ENCODE measurements at regions not wholly inside any gene's neighbourhood (a gene's known extent, or its start where the extent isn't known, plus 50 kb on each side); places are given as distances from the start of the nearest gene placed in this dataset.
"Not testable (repeated sequence)": the region's sequence is repeated elsewhere in the genome, so short reads cannot be mapped to it uniquely, and the experiment has no call there.

DNA sequence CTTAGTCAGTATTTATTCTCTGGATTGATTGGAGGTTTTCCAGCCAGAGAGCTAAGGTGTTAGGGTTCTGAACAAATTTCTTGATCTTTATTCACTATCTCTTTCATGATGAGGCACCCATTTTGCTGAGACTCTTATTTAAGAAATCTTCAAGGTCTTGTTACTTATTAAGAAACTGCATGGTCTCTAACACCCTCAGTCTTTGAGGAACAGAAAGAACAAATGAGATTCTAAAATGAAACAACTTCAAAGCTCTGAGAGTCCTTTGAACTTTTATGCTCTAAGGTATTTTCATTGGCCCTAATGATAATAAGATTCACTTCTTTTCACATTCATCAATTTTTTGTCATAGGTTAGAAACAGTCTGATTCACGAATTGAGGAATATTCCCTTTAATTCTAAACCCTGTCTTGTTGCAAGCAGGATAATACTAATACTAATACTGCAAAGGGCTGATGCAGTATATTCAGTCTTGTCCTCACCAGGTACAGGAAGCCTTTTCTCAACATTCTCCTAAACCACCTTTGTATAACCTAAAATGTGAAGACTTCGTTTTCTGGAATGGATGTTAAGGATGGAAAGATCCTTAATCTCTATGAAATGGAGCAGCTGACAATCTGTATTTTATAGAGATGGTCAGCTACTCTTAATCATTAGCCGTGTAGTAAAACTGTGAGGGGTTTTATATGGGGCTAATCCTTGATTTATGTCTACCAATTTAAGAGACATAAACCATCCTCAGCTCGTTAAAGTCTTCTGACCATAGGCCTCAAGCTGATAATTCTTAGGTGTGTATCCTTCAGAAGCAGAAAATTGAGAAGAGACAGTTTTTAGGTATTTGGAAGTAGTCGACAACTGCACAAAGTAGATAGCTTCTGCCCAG lies 198.3 kb downstream of the OTOL1 start:
- DNase-seq, result no peak

DNA sequence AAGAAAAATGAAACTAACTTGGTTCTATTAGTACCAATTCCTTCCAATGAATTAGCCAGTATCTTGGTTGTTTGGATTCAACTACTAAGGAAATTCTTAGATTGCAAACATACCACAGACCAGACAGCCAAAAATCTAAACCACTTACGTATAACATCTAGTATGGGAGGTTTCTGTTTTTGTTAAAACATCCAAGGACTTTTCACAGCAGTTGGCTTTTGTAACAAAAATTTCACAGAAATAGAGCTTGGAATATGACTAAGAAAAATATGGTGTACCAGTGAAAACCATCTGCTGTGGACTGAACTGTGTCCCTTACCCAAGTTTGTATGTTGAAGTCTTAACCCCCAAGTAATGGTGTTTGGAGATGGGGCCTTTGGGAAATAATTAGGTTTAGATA lies 199.2 kb downstream of the OTOL1 start:
- no peak for DNase-seq

DNA sequence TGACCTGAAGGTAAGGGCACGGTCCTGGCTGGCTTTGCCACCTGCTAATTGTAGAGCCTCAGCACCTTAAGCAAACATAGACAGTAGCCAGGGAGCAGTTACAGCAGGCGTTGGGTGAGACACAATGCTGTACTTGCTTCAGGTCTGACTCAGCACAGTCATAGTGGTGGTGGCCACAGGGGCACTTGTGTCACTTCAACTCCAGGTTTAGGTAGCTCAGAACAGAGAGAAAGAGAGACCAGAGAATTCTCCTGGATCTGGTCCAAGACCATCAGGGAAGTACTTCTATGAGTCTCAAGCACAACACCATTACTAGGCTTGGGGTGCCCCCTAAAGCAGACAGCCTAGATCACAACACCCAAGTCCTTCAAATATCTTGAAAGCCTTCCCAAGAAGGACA lies 204.4 kb downstream of the OTOL1 start:
- no peak for DNase-seq

DNA sequence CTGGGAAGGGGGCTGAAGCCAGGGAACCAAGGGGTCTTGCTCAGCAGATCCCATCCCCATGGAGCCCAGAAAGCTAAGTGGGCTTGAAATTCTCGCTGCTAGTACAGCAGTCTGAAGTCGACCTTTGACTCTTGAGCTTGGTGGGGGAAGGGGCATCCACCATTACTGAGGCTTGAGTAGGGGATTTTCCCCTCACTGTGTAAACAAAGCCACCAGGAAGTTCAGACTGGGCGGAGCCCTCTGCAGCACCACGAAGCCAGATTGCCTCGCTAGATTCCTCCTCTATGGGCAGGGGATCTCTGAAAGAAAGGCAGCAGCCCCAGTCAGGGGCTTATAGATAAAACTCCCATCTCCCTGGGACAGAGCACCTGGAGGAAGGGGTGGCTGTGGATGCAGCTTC lies 210.6 kb downstream of the OTOL1 start:
- DNase-seq, result not testable (repeated sequence)

DNA sequence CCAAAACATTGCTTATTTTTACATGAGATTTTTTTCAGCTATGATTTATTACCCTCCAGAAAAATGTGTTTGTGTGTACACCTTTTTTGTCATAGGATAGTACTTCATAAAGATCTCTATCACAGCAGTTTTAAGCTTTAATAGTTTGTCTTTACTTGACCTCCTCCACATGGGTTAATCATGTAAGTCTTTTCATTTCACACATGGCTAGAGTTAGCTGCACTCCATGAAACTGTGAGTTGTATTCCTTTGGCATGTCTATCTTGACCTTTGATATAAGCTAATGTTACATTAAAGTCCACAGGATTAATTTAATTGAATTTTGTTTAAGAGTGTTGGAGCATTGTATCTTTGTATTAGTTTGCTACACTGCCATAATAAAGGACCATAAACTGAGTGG lies 217.1 kb downstream of the OTOL1 start:
- no peak for DNase-seq

DNA sequence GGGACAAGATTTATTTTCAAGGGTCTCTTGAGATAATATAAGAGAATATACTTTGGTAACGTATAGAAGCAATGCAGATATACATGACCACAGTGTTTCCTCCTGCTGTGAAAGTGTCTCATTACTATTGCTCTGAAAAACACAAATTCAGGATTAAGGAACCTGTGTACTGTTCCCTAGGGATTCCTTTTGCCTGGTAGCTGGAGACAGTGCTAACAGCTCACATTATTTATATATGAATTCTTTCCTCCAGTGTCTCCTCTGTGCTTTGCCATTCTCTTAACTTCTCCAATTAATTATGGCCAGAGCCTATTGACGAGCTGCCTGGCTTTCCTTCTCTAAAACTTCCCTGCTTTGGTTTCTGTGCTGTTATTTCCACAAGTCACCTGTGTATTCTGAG lies 235.4 kb downstream of the OTOL1 start:
- no peak for DNase-seq

DNA sequence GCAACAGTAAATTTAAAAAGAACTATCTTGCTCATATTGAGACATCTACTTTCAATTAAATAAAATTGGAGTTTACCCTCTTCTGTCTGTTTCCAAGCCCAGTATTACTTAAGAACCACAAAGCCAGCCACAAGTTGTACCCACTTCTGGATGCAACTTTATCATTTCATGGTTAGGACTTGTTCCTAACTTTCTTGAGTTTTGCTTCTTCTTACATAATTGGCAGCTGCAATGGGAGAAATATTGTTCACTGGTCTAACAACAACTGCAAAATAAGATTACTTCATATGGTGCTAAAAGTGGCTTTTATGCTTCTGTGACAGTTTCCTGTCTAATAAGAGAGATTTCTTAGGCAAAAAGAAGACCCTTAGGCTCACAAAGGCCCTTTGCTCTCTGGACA lies 240.6 kb downstream of the OTOL1 start:
- DNase-seq, result no peak

DNA sequence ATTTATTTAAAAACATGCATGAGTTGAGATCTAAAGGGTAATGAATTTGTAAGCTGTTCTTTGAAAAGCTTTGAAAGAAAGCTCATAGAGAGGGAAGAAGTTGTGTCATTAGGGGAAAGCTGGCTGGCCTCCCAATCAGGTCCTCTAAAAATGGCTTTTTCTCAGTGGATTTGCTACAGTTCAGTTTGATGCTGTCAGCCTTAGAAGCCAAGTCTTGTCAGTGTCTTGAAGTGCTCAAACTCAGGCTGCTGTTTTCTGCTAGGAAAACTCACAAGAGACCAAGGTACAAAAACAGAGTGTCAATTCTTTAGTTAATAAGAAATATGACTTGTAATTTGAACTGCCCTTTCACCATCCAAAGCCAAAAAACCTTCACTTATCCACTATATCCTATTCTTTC lies 243.8 kb downstream of the OTOL1 start:
- DNase-seq, result no peak

DNA sequence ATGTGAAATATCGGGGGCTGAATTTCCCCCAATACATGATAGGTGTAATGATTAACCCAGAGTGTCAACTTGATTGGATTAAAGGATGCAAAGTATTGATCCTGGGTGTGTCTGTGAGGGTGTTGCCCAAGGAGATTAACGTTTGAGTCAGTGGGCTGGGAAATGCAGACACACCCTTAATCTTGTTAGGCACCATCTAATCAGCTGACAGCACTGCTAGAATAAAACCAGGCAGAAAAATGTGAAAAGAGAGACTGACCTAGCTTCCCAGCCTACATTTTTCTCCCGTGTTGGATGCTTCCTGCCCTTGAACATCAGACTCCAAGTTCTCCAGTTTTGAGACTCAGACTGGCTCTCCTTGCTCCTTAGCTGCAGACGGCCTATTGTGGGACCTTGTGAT lies 247.8 kb downstream of the OTOL1 start:
- no peak for DNase-seq

DNA sequence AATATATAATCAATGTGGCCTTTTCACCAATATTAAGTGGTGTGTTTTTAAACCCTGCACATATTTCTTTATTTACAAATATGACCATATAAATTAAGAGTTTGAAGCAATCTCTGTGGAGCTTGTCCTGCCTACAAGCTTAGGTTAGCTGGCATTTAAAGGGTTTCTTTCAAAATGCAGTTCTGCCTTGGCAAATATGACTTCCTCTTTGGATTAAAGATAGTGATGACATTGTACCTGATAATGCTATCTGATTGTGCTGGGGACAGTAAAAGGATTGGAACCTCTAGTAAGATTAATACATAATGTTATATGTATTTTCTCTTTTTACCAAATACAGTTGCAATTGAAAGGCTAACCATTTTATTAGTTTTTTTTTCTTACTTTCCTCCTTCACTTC lies 249.1 kb downstream of the OTOL1 start:
- DNase-seq, result no peak

DNA sequence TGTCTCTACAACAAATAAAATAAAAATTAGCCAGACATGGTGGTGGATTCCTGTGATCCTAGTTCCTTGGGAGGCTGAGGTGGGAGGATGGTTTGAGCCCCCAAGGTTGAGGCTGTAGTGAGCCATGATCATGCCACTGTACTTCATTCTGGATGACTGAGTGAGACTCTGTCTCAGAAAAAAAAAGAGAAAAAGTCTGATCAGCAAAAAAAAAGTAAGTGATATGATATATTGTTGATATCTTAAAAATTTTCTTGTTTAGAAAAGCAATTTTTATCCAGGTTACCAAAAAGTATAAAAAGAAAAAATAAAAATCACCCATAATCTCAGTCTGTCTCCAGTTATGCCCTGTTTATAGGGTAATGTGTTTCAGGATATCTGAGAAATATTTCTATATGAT lies 251.4 kb downstream of the OTOL1 start:
- no peak for DNase-seq

DNA sequence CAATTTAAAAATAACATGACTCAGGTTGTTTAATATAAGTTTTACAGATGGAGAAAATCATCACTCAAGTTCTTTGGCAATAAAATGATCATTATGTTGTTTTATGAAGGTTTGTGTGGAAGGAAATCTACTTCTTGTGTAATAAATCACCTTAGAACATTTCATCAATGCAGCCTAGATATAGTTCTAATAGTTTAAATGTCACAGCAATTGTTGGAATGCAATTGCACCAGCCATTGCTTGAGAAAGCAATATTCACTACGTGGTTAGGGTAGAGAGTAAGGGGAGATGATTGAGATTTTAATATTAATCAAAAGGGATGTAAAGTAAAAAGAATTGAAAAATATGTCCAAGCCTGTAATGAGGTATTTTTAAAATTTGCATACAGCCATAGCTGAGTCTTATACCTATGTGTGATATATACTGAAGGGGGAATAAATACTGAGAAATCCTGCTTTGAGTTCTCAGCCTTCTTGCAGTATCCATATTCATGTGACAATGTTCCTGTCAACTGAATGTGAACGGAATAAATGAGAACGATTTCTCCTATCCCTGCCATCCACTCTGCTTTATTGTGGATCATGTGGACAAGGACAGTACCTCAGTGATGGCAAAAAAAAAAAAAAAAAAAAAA lies 257.9 kb downstream of the OTOL1 start:
- no peak for DNase-seq

DNA sequence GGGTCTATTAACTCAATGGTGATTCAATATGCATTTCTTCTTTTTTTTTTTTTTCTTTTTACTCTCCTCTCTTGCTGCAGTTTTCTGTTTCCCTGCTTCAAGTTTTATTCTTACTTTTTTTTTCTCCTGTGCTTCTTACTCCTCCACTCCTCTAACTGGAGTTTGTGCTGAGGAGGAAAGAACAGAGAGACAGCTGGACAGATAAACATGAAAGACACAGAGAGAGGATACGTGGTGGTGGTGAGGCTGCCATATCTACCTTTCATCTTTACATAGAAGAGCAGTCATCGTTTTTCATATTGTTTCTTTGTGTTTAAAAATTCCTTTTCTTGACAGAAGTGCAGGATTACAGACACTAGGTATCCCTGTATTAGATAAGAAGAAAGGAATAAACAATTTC lies 262.8 kb downstream of the OTOL1 start:
- DNase-seq, result no peak

DNA sequence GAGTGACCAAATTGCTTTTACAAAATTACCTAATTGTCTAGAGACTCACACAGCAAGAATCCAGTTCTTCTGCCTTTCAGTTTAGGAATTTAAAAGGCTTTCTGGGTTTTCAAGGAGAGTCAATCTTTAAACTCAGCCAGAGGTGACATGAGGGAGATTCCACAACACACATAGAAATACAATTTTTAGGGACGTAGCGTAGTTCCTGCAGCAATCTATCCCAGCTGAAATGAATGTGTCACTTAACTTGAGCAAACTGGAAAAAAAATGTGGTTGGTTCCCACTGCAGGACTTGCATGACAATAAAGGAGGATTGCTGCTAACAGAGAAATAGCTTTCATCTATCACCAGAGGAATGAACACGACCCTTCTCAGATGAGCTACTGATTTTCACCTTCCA lies 269.7 kb downstream of the OTOL1 start:
- DNase-seq, result no peak

DNA sequence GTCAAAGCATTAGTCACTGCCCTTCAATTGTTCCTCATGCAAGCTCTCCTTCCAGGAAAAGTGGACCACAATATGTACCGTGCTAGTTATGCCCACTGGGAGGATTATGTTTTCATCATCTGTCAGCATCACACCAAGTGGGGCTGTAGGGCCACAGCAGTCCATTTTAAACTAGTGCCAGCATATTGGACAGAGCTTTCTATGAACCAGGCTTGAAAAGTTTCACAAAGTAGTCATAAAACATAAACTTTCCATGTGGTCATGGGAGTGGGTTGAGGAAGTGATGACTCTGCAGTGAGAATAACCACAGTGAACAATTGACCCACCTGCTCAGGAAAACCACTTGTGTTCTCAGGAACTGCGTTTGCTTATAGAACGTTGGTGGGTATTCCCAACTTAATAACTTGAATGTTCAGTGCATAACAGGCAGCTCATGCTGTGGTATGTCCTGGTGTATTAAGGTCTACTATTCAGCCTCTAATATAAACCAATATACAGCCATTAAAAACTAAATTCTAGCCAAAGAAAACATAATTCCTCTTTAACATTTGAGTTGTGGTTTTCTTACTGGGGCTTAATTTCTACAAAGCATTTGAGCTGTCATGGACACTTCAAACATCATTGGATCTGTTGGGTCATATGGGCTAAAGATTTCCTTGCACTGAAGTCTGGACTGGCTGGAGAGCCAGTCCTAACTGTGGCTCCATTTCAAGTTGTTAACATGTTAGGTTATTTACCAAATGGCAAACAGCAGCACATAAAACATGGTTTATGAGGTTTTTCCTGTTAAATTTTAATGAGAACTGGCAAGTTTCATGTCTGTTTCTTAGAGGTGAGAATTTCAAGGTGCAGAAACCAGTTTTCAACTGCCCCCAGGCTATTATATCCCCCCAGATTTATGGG lies 274.1 kb downstream of the OTOL1 start:
- peak; percentile 8 for DNase-seq

DNA sequence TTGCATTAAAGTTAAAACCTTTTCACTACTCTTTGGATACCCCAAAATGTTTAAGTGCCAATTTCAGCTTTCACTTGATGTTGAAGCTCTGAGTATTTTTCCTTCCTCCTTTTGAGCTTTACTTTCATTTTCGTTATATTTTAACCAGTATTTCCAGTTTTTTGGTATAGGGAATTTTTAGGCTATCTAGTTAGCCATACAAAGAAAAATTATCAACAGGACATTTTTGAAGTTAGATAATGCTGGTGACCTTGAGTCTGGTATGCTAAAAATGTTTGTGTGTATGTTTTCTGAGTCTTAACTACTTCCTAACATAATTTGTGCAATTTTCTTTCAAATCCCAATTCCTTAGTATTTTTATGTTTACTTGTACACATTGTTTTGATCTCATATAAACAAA lies 284.8 kb downstream of the OTOL1 start:
- DNase-seq, result no peak

DNA sequence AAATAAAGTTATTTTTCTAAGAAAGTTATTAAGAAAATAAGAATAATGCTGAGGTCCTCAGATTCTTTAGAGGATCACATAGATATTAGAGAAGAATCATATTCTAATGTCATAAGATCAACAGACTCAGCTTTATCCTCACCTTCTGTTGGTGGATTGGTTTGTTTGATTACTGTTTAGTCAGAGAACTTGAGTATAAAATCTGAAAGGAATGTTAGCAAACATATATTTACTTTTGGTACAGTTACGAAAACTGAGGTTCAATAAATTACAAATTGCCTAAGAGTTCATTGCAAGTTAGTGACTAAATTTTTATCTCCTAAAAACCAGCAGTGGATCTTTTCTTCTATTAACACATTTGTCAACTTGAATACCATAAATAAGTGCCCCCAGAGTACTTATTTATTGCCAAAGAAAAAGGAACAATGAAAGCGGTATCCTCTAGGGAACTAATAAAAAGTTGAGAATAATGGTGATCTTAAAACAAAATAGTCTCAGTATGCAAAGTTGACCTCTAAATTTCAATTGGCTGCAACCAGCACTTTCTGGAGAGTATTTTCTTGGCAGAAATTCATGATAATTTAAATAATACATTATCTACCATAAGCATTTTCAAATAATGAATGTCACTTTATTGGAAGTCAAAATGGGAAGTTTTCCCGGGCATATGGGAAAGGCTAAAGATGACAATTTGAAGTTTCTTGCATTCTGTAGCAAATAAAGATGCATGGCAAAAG lies 296.8 kb downstream of the OTOL1 start:
- DNase-seq, result no peak

DNA sequence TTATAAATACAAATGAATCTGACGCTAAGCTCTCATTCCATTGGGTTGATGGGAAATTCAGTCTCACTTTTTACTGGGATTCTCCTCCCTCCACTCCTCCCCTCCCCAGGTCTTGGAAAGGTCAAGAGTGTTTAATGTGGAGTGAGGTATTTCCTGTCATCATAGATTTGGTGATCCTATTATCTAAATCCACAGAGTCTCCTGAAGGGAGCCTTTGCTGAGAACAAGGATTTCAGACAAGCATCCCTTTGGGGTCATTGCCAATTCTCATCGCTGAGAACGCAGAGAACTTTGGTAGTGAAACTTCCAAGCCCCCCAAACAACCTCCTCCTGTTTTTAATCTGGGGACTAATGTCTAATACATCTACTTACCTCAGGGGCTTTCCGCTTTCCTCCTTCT lies 297.9 kb downstream of the OTOL1 start:
- DNase-seq, result no peak

DNA sequence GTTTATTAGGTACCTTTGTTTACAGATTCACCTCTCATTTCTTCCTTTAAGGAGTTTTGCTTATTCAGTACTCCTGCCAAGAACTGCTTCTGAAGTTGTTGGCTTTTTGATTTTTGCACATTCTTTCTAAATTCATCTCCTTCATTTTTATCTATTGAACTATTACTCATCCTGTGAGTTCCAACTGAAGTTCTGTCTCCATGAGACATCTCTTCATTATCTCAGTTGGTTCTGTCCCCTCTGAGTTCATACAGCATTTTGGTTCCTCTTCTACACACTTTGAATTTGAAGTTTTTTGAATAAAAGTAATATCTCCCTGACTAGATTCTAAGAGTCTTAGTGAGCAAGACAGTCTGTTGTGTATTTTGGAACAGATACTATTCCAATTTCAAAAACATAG lies 299.7 kb downstream of the OTOL1 start:
- no peak for DNase-seq

DNA sequence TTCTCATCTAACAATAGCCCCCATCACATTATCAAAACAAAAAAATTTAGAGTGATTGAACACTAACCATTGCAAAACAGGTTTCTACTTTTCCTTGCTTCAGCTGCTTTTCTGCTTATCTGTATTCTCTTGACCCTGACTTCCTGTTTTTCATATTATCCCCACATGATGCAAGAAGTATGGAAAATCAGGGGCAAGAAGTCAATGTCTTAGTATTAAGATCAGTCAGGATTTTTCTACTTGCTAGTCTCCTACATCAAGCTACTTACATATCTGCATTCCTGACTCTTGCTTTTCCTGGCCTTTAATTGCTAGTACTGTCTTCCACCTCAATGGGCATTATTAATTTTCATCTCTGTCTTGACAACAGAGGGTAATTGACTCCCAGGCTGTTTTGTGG lies 300.2 kb downstream of the OTOL1 start:
- no peak for DNase-seq

DNA sequence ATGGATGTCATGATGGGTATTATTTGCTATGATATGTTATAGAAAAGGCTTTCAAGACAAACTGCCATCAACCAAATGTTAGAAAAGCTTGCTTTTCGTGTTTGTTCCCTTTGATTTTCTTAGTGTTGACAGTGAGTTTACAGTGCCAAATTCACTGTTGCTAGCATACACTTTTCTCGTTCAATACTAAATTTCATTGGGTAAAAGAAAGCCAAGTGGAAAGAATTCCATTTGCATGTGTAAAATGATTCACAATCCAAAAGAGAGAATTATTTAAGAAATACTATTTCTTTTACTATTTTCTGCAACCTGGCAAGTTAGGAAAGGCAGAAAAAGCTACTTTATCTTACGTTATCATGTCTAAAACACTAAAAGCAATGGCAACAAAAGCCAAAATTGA lies 301.4 kb downstream of the OTOL1 start:
- DNase-seq, result no peak

DNA sequence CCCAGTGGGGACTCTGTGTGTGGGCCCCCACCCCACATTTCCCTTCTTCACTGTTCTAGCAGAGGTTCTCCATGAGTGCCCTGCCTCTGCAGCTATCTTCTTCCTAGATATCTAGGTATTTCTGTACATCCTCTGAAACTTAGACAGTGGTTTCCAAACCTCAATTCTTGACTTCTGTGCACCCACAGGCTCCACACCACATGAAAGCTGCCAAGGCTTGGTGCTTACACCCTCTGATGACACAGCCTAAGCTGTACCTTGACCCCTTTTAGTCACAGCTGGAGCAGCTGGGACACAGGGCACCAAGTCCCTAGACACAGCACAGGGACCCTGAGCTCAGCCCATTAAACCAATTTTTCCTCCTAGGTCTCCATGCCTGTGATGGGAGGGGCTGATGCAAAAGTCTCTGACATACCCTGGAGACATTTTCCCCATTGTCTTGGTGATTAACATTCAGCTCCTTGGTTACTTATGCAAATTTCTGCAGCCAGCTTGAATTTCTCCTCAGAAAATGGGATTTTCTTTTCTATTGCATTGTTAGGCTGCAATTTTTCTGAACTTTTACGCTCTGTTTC lies 304.5 kb downstream of the OTOL1 start:
- no peak for DNase-seq

Measured in occipital lobe (tissue), 1 donor.